Loucy (cell line): ENCODE measurements at regions not wholly inside any gene's neighbourhood (a gene's known extent, or its start where the extent isn't known, plus 50 kb on each side); places are given as distances from the start of the nearest gene placed in this dataset.

ENCODE experiments used
- CTCF ChIP-seq: fragments of 200-600 bp; sonication (generic); conservative IDR thresholded peaks from 2 replicates; pipeline ENCODE4 v1.5.1; 2014; ENCODE audit warnings: mild to moderate bottlenecking, antibody characterized with exemption, low read length
- EZH2phosphoT487 ChIP-seq: fragments of 200-600 bp; IDR thresholded peaks from 2 replicates; pipeline ENCODE4 v1.6.1; 2018; ENCODE audit warnings: antibody characterized with exemption, mild to moderate bottlenecking, moderate library complexity, borderline replicate concordance

- TF ChIP-seq CTCF: no peak
- no peak for TF ChIP-seq EZH2phosphoT487
Measured at GRCh38 chr3:70740872-70741271, 428.4 kb upstream of the MDFIC2 start.
